Gastroesophageal sphincter (tissue), 3 donors: ENCODE measurements at regions not wholly inside any gene's neighbourhood (a gene's known extent, or its start where the extent isn't known, plus 50 kb on each side); places are given as distances from the start of the nearest gene placed in this dataset.

Source experiments
- POLR2A ChIP-seq, 2 donors: fragments of 450-650 bp; IDR thresholded peaks; one replicate each; pipeline ENCODE4 v1.6.1; 2017; ENCODE audit warnings: antibody characterized with exemption in 2 of 2, mild to moderate bottlenecking in 2 of 2, moderate library complexity in 1 of 2
- TF ChIP-seq, protein P1 (sequence below), 4 experiments: fragments of 200-600 bp in 2 of 4; fragments of 450-650 bp in 2 of 4; sonication (generic) in 1 of 4; IDR thresholded peaks; one replicate each; pipeline ENCODE4 v1.5.1; 2017 to 2019; ENCODE audit warnings: antibody characterized with exemption in 4 of 4, mild to moderate bottlenecking in 2 of 4, moderate library complexity in 2 of 4

DNA sequence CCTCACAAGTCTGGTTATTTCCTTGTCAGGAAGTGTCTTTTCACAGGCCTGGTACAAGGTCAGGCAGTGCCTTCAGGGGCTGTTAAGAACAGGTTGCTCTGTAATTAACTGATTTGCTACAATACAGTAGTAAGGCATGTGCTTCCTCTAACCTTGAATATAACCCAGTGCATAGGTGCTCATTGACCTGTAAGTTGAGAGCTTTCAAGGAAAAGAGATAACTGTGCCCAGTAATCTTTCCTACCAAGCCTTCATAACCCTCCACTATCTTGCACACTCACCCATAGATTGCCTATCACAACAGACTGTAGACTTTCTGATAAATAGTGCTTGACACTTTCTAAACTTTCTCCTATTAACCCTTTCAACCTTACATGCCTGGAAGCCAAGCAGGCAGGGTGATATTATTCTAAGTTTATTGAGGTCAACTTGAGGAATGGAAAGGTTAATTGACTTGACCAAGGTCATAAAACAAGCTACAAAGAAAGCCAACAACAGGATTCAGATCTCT, 148.1 kb downstream of the PPARGC1A start:
- TF ChIP-seq, protein P1, sequence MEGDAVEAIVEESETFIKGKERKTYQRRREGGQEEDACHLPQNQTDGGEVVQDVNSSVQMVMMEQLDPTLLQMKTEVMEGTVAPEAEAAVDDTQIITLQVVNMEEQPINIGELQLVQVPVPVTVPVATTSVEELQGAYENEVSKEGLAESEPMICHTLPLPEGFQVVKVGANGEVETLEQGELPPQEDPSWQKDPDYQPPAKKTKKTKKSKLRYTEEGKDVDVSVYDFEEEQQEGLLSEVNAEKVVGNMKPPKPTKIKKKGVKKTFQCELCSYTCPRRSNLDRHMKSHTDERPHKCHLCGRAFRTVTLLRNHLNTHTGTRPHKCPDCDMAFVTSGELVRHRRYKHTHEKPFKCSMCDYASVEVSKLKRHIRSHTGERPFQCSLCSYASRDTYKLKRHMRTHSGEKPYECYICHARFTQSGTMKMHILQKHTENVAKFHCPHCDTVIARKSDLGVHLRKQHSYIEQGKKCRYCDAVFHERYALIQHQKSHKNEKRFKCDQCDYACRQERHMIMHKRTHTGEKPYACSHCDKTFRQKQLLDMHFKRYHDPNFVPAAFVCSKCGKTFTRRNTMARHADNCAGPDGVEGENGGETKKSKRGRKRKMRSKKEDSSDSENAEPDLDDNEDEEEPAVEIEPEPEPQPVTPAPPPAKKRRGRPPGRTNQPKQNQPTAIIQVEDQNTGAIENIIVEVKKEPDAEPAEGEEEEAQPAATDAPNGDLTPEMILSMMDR (IDR thresholded peaks at IDR 0.05): no peak
- TF ChIP-seq POLR2A (IDR thresholded peaks at IDR 0.05): no peak
